ENCODE measurements at regions not wholly inside any gene's neighbourhood (a gene's known extent, or its start where the extent isn't known, plus 50 kb on each side); places are given as distances from the start of the nearest gene placed in this dataset.
"Not testable (repeated sequence)": the region's sequence is repeated elsewhere in the genome, so short reads cannot be mapped to it uniquely, and the experiment has no call there.

DNA sequence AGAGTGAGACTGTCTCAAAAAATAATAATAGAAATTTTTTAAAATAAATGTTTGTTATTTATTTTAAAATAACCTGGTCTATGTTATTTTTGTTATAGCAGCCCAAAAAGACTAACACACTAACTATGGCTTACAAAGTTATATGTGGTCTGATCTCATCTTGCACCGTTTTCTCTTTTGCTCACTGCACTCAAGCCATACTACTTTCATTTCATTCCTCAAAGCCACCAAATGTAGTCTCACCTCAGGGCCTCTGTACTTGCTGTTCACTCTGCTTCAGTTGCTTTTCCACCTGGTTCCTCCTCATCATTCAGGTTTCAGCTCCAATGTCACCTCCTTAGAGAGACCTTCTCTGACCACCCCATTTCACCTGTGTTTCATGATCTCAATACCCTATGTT lies 55.2 kb upstream of the MDM1 start:
- 96% methylated on average over 1 of the region's 1 CpG for WGBS
- peaks cover 1% of the 10 kb centered on the region for H3K36me3 ChIP-seq (ENCODE audit: insufficient read depth)
- H3K4me1 ChIP-seq (ENCODE audit: insufficient read depth) = no peaks in the 10 kb centered on the region
- no peak overlapping the region for H3K4me3 ChIP-seq (ENCODE audit: low read depth, low read length)
- no peak overlapping the region for H3K27ac ChIP-seq (ENCODE audit: low read depth)
- DNase-seq (ENCODE audit: extremely low spot score) = no peak

GRCh38 chr12:68389305-68389704 lies 57.1 kb upstream of the MDM1 start:
- no peak for DNase-seq (ENCODE audit: extremely low spot score)
- 99% methylated on average over 1 of the region's 1 CpG for WGBS
- H3K36me3 ChIP-seq (ENCODE audit: insufficient read depth) = peaks cover 1% of the 10 kb centered on the region
- H3K4me1 ChIP-seq (ENCODE audit: insufficient read depth) = no peaks in the 10 kb centered on the region
- H3K4me3 ChIP-seq (ENCODE audit: low read depth, low read length) = no peak overlapping the region
- no peak overlapping the region for H3K27ac ChIP-seq (ENCODE audit: low read depth)

DNA sequence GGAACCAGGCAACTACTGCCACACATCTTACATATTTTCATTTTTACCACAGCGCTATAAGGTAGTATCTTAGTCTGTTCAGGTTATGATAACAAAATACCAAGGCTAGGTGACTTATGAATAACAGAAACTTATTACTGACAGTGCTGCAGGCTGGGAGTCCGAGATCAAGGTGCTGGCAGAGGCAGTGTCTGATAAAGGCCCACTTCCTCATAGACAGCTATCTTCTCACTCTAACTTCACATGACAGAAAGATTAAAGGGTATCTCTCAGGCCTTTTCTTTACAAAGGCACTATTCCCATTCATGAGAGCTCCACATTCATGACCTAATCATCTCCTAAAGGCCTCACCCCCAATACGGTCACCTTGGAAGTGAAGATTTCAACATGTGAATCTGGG lies 59.8 kb upstream of the MDM1 start:
- Histone ChIP-seq H3K4me1 (ENCODE audit: insufficient read depth) (no peaks in the 10 kb centered on the region), H3K36me3 (ENCODE audit: insufficient read depth) (no peaks in the 10 kb centered on the region), H3K4me3 (ENCODE audit: low read depth, low read length) (no peak overlapping the region), H3K27ac (ENCODE audit: low read depth) (no peak overlapping the region)
- no peak for DNase-seq (ENCODE audit: extremely low spot score)
- 89% methylated on average over 3 of the region's 3 CpGs for WGBS

GRCh38 chr12:68392376-68392775 lies 60.2 kb upstream of the MDM1 start:
- Histone ChIP-seq H3K27ac (ENCODE audit: low read depth) (no peak overlapping the region), H3K4me3 (ENCODE audit: low read depth, low read length) (no peak overlapping the region), H3K4me1 (ENCODE audit: insufficient read depth) (no peaks in the 10 kb centered on the region), H3K36me3 (ENCODE audit: insufficient read depth) (no peaks in the 10 kb centered on the region)
- DNase-seq (ENCODE audit: extremely low spot score) = no peak

DNA sequence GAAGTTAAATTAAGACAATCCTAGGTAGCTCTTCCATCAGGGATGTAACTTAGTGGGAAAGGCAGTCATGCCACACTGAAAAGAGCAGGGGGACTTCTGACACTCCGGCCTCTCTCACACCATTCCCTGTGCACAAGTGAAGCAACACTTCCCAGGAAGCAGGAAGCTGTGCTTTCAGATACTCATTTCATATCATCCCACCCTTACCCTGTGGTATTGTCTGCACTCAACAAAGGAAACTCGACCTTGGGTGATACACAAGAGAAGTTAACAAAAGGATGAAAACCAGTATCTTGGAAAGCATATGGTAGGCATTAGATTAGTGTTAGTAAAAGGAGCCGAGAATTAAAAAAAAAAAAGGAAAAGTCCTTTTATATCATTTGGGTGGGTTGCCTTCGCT lies 61.3 kb upstream of the MDM1 start:
- H3K4me3 ChIP-seq (ENCODE audit: low read depth, low read length) = no peak overlapping the region
- no peaks in the 10 kb centered on the region for H3K4me1 ChIP-seq (ENCODE audit: insufficient read depth)
- no peak for DNase-seq (ENCODE audit: extremely low spot score)
- WGBS = 79% methylated on average over 4 of the region's 4 CpGs
- H3K36me3 ChIP-seq (ENCODE audit: insufficient read depth) = no peaks in the 10 kb centered on the region
- H3K27ac ChIP-seq (ENCODE audit: low read depth) = no peak overlapping the region

DNA sequence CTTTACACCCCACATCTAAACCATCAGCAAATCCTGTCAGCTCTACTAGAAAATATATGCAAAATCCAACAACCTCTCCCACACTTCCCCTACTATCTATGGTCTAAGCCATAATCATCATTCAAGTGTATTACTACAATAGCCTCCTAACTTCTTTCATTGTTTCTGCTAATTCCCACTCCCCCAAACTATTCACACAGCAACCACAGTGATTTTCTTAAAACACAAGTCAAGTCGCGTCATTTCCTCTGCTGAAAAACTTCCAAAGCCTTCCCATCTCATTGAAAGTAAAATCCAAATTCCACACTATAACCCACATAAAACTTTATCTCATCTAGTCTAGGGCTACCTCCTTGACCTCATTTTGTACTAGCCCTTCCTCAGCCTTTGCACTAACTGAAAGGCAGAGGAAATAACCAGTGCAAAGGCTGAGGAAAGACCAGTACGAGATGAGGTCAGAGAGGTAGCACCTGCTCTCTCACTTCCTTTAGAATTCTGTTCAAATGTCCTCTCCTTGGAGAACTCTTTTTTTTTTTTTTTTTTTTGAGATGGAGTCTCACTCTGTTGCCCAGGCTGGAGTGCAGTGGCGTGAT lies 65.5 kb upstream of the MDM1 start:
- no peaks in the 10 kb centered on the region for H3K4me1 ChIP-seq (ENCODE audit: insufficient read depth)
- H3K4me3 ChIP-seq (ENCODE audit: low read depth, low read length) = no peak overlapping the region
- H3K36me3 ChIP-seq (ENCODE audit: insufficient read depth) = no peaks in the 10 kb centered on the region
- WGBS = 89% methylated on average over 4 of the region's 4 CpGs
- no peak overlapping the region for H3K27ac ChIP-seq (ENCODE audit: low read depth)
- no peak for DNase-seq (ENCODE audit: extremely low spot score)

DNA sequence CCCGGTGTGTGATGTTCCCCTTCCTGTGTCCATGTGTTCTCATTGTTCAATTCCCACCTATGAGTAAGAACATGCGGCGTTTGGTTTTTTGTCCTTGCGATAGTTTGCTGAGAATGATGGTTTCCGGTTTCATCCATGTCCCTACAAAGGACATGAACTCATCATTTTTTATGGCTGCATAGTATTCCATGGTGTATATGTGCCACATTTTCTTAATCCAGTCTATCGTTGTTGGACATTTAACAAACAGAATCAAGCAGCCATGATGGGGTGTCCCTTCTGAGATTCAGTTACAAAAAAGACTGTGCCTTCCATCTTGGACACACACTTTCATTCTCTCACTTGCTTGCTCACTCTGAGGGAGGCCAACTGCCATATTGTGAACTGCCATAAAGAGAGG lies 66.5 kb upstream of the MDM1 start:
- not testable (repeated sequence) for H3K4me3 ChIP-seq (ENCODE audit: low read depth, low read length); H3K36me3 ChIP-seq (ENCODE audit: insufficient read depth); H3K4me1 ChIP-seq (ENCODE audit: insufficient read depth); DNase-seq (ENCODE audit: extremely low spot score); H3K27ac ChIP-seq (ENCODE audit: low read depth)
- 98% methylated on average over 6 of the region's 6 CpGs for WGBS

DNA sequence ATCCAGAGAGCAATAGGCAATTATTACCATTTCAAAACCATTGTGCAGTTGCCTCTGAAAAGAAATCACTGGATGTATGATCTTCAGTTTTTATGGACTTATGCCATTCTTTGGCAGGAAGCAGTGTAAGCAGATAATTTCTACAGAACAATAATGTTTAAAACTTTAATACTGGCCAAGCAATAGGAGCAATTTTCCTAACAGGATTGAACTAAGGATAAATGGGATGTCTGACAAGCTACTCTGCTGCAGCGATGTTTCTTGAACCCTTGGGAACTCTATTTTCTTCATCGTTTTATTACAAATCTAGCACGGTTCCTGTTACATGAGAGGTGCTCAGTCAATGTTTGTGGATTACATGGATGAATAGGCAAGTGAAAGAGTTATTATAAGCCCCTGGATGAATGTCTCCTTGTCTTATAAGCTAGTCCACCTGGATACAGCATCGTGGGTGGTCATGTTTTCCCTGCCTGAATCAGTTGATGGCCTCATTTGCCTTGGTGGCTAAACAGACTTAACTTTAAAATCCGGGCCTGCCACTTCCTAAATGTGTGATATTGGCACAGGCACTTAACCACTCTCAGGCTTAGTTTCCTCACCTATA lies 68.2 kb upstream of the MDM1 start:
- Histone ChIP-seq H3K27ac (ENCODE audit: low read depth) (no peak overlapping the region), H3K4me3 (ENCODE audit: low read depth, low read length) (no peak overlapping the region), H3K36me3 (ENCODE audit: insufficient read depth) (no peaks in the 10 kb centered on the region), H3K4me1 (ENCODE audit: insufficient read depth) (no peaks in the 10 kb centered on the region)
- no peak for DNase-seq (ENCODE audit: extremely low spot score)
- 65% methylated on average over 5 of the region's 5 CpGs for WGBS

- no peak overlapping the region for H3K27ac ChIP-seq (ENCODE audit: low read depth)
- WGBS = 93% methylated on average over 2 of the region's 2 CpGs
- peaks cover 1% of the 10 kb centered on the region for H3K4me1 ChIP-seq (ENCODE audit: insufficient read depth)
- H3K36me3 ChIP-seq (ENCODE audit: insufficient read depth) = no peaks in the 10 kb centered on the region
- DNase-seq (ENCODE audit: extremely low spot score) = no peak
- H3K4me3 ChIP-seq (ENCODE audit: low read depth, low read length) = no peak overlapping the region
These were observed 70.3 kb upstream of the MDM1 start for GRCh38 chr12:68402422-68402821.

DNA sequence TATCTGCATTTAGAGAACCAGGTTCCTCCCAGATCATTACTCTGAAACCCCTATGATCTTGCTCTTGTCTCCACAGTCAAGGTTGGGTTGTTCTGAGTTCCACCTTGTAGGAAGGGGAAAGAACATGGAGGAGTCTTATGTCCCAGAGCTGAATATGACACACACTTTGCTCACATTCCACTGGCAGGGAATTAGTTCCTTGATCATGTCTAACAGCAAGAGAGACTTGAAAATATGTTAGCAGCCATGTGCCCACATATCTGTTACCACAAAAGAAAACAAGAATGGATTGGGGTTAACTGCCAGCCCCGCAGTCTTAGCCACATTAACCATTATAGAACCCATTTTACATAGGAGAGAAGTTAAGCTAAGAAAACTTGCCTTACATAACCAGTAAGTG lies 71.1 kb upstream of the MDM1 start:
- no peak overlapping the region for H3K27ac ChIP-seq (ENCODE audit: low read depth)
- no peaks in the 10 kb centered on the region for H3K36me3 ChIP-seq (ENCODE audit: insufficient read depth)
- WGBS = 92% methylated on average over 1 of the region's 1 CpG
- DNase-seq (ENCODE audit: extremely low spot score) = no peak
- H3K4me3 ChIP-seq (ENCODE audit: low read depth, low read length) = no peak overlapping the region
- peaks cover 1% of the 10 kb centered on the region for H3K4me1 ChIP-seq (ENCODE audit: insufficient read depth)

GRCh38 chr12:68403711-68404110 lies 71.5 kb upstream of the MDM1 start:
- Histone ChIP-seq H3K4me1 (ENCODE audit: insufficient read depth) (peaks cover 1% of the 10 kb centered on the region), H3K36me3 (ENCODE audit: insufficient read depth) (no peaks in the 10 kb centered on the region), H3K4me3 (ENCODE audit: low read depth, low read length) (no peak overlapping the region), H3K27ac (ENCODE audit: low read depth) (no peak overlapping the region)
- DNase-seq (ENCODE audit: extremely low spot score) = no peak

DNA sequence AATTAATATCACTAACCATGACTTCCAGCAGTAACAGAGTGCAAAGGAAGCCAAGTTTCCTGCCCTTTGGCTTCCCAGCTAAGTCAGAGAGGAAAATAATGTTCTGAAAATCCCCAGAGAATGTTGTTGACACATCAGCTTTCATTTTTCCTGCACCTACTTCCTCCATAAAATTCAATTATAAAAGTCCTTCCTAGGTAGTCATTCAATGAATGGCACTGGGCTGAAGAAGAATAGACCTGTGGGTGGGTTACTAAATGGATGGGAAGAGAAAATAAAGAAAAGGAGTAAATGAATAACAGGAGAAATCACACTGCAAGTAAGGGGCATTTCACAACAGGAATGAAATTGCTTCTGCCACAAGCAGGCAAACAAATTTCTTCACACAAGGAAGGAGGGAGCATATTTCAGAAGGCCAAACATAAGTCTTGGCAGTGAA lies 73.2 kb upstream of the MDM1 start:
- H3K4me3 ChIP-seq (ENCODE audit: low read depth, low read length) = no peak overlapping the region
- DNase-seq (ENCODE audit: extremely low spot score) = no peak
- peak overlapping the region; percentile 63 for H3K27ac ChIP-seq (ENCODE audit: low read depth)

DNA sequence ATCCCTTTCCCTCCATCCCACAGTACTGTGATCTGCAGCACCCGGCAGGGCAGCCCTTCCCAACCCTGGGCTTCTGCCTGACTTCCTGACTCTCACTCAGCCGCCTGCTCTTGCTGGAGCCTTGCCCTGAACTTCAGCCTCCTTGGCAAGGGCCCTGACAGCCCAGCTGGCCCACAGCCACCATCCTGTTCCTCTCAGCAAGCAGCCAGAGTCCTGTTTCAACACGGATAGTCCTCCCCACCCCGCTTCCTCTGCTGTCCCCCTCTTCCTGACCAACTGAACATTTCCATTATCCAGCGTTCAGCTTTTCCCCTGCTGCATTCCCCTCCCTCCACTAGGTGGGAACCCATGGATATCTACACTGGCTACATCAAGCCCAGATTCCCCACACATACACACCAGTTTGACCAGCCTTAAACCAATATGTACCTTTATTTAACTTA lies 74.0 kb upstream of the MDM1 start:
- Histone ChIP-seq H3K4me1 (ENCODE audit: insufficient read depth) (peaks cover 1% of the 10 kb centered on the region), H3K36me3 (ENCODE audit: insufficient read depth) (no peaks in the 10 kb centered on the region), H3K27ac (ENCODE audit: low read depth) (no peak overlapping the region), H3K4me3 (ENCODE audit: low read depth, low read length) (no peak overlapping the region)
- peak; percentile 41 for DNase-seq (ENCODE audit: extremely low spot score)
- WGBS = 3% methylated on average over 5 of the region's 5 CpGs

More for the DNA sequence above, 73.2 kb upstream of the MDM1 start:
- Histone ChIP-seq H3K4me1 (ENCODE audit: insufficient read depth) (peaks cover 1% of the 10 kb centered on the region), H3K36me3 (ENCODE audit: insufficient read depth) (no peaks in the 10 kb centered on the region)

DNA sequence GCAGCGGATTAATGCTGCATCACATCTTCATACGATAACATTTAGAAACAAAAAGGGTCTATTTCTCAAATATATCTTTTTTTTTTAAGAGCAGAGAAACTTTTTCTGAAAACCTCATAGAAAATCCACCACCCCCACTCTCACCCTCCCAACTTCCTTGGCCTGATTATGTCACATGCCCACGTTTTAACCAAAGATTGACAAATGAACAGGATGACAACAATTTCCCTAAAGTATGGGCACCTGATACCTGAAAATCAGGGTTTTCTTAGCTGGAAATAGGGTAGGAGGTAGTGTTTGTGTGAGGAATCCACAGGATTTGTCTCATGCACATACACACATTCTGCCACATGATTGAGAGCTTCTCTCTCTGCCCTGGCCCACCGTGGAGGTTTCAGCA lies 74.7 kb upstream of the MDM1 start:
- no peak overlapping the region for H3K4me3 ChIP-seq (ENCODE audit: low read depth, low read length)
- DNase-seq (ENCODE audit: extremely low spot score) = no peak
- H3K27ac ChIP-seq (ENCODE audit: low read depth) = no peak overlapping the region
- 85% methylated on average over 4 of the region's 4 CpGs for WGBS
- H3K4me1 ChIP-seq (ENCODE audit: insufficient read depth) = peaks cover 1% of the 10 kb centered on the region
- no peaks in the 10 kb centered on the region for H3K36me3 ChIP-seq (ENCODE audit: insufficient read depth)
